H1 (cell line): ENCODE measurements at regions not wholly inside any gene's neighbourhood (a gene's known extent, or its start where the extent isn't known, plus 50 kb on each side); places are given as distances from the start of the nearest gene placed in this dataset.

Experiments used
- BACH1 ChIP-seq: IDR thresholded peaks from 2 replicates; pipeline ENCODE4 v1.6.1; 2012; ENCODE audit warnings: low read length, improper control_type of control experiment
- CHD7 ChIP-seq: fragments of 300-600 bp; sonication (generic); IDR thresholded peaks from 2 replicates; pipeline ENCODE4 v1.7.1; 2012; ENCODE audit warnings: low read length, moderate library complexity, mild to moderate bottlenecking, inconsistent platforms; ENCODE audit not compliant: insufficient replicate concordance
- E2F6 ChIP-seq: IDR thresholded peaks from 2 replicates; pipeline ENCODE4 v1.6.1; 2012; ENCODE audit warnings: inconsistent platforms
- EZH2 ChIP-seq: fragments of 200-600 bp; sonication (generic); IDR thresholded peaks from 2 replicates; pipeline ENCODE4 v1.7.1; 2012; ENCODE audit warnings: low read depth, mild to moderate bottlenecking, moderate library complexity, low read length, inconsistent platforms; ENCODE audit not compliant: severe bottlenecking
- JUN ChIP-seq: IDR thresholded peaks from 2 replicates; pipeline ENCODE4 v1.6.1; 2011; ENCODE audit warnings: low read depth, mild to moderate bottlenecking, improper control_type of control experiment, low read length
- MAX ChIP-seq: IDR thresholded peaks from 2 replicates; pipeline ENCODE4 v1.6.1; 2012; ENCODE audit warnings: inconsistent platforms
- SP1 ChIP-seq: IDR thresholded peaks from 2 replicates; pipeline ENCODE4 v1.6.1; 2011; ENCODE audit warnings: low read depth, low read length
- TAF1 ChIP-seq: IDR thresholded peaks from 2 replicates; pipeline ENCODE4 v1.6.1; 2011; ENCODE audit warnings: mild to moderate bottlenecking, low read depth, low read length
- TCF12 ChIP-seq: IDR thresholded peaks from 2 replicates; pipeline ENCODE4 v1.6.1; 2011; ENCODE audit warnings: low read depth, mild to moderate bottlenecking, low read length
- TEAD4 ChIP-seq: IDR thresholded peaks from 2 replicates; pipeline ENCODE4 v1.6.1; 2012; ENCODE audit warnings: low read depth, low read length, inconsistent platforms, mixed read lengths

GRCh38 chr22:49261616-49262015, 566.1 kb downstream of the BRD1 start (continued):
- TF ChIP-seq CHD7 (no peak), SP1 (no peak), TEAD4 (no peak), E2F6 (no peak), MAX (no peak), TAF1 (no peak), EZH2 (no peak), BACH1 (no peak), JUN (no peak), TCF12 (no peak)
